ENCODE measurements at regions not wholly inside any gene's neighbourhood (a gene's known extent, or its start where the extent isn't known, plus 50 kb on each side); places are given as distances from the start of the nearest gene placed in this dataset.

DNA sequence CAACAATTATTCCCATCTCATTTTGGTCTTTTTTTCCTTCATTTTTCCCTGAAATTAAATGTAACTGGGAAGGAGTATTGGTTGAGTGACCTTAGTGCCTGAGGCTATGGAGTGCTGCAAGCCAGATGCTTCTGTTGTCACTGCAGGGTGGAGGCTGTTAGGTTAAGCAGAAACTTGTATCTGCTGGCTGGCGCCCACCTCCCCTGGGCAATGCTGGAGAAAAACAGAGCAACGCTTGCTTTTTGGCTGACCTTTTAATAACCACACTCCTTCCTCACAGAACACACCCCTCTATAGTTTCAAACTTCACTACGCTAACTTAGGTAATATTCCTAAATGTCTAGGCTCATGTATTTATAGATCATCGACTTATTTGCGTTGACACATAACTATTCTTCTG lies 583.5 kb upstream of the NOVA1 start:
- intact Hi-C loops (cut with DNase I, micrococcal nuclease), result no loop called here
- Histone ChIP-seq H3K36me3 (ENCODE audit: low read depth) (no peaks in the 10 kb centered on the region), H3K9me3 (no peaks in the 10 kb centered on the region), H3K4me3 (no peak overlapping the region), H3K4me1 (ENCODE audit: low read depth) (no peaks in the 10 kb centered on the region)
- no peak for ATAC-seq
- TF ChIP-seq, protein P1, sequence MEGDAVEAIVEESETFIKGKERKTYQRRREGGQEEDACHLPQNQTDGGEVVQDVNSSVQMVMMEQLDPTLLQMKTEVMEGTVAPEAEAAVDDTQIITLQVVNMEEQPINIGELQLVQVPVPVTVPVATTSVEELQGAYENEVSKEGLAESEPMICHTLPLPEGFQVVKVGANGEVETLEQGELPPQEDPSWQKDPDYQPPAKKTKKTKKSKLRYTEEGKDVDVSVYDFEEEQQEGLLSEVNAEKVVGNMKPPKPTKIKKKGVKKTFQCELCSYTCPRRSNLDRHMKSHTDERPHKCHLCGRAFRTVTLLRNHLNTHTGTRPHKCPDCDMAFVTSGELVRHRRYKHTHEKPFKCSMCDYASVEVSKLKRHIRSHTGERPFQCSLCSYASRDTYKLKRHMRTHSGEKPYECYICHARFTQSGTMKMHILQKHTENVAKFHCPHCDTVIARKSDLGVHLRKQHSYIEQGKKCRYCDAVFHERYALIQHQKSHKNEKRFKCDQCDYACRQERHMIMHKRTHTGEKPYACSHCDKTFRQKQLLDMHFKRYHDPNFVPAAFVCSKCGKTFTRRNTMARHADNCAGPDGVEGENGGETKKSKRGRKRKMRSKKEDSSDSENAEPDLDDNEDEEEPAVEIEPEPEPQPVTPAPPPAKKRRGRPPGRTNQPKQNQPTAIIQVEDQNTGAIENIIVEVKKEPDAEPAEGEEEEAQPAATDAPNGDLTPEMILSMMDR (IDR thresholded peaks at IDR 0.05), result no peak
- no peak for DNase-seq

DNA sequence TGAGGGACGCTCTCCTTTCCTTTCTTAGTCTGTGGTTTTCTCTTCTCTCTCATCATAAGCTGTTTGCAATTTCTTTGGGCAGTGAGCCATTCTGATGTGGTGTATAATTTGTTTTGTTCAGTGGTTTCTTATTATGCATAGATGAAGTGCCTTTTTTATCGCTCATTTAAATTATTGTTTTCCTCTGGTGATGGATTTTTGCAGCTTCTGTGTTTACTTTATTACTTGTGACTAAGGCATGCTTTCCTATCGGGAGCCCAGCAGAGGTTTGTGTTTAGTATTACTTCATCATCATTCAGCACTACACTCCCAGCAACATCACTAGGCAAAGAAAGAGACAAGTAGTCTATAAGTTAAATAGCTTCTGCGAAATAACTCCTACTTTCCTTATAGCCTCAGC lies 586.6 kb upstream of the NOVA1 start:
- TF ChIP-seq, protein P1 (IDR thresholded peaks at IDR 0.05), result no peak
- no peak for ATAC-seq
- Histone ChIP-seq H3K9me3 (no peaks in the 10 kb centered on the region), H3K36me3 (ENCODE audit: low read depth) (no peaks in the 10 kb centered on the region), H3K4me3 (no peak overlapping the region), H3K4me1 (ENCODE audit: low read depth) (no peaks in the 10 kb centered on the region)
- no peak for DNase-seq
- intact Hi-C loops (cut with DNase I, micrococcal nuclease), result no loop called here

DNA sequence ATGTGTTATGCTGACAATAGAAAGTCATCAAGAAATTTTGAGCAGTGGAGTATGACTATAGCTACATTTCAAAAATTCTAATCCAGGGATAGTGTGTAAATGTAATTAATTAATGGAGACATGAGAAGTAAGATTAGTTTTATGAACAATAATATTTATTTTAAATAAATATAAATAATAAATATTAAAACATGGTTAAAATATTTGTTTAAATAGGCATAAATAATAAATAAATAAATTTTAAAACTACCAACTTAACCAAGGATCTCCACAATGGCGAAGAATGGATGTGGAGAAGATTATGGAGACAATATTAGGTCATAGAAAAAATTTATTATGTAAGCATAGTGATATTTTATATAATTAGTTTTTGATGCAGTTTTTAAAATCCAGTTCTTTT lies 588.2 kb upstream of the NOVA1 start:
- TF ChIP-seq, protein P1 (IDR thresholded peaks at IDR 0.05), result no peak
- DNase-seq (no peak), ATAC-seq (no peak)
- H3K4me1 ChIP-seq (ENCODE audit: low read depth), result no peaks in the 10 kb centered on the region
- intact Hi-C loops (cut with DNase I, micrococcal nuclease), result no loop called here
- no peaks in the 10 kb centered on the region for H3K36me3 ChIP-seq (ENCODE audit: low read depth)
- no peak overlapping the region for H3K4me3 ChIP-seq
- no peaks in the 10 kb centered on the region for H3K9me3 ChIP-seq

- ATAC-seq (no peak), DNase-seq (no peak)
- intact Hi-C loops (cut with DNase I, micrococcal nuclease), result no loop called here
These were observed 589.3 kb upstream of the NOVA1 start for GRCh38 chr14:27187136-27187535.

GRCh38 chr14:27190296-27190695 lies 592.5 kb upstream of the NOVA1 start:
- H3K4me3 ChIP-seq, result no peak overlapping the region
- no peak for ATAC-seq
- TF ChIP-seq, protein P1 (IDR thresholded peaks at IDR 0.05), result no peak
- no peaks in the 10 kb centered on the region for H3K36me3 ChIP-seq (ENCODE audit: low read depth)
- no peaks in the 10 kb centered on the region for H3K4me1 ChIP-seq (ENCODE audit: low read depth)
- no peaks in the 10 kb centered on the region for H3K9me3 ChIP-seq
- intact Hi-C loops (cut with DNase I, micrococcal nuclease), result no loop called here
- DNase-seq, result no peak

More at GRCh38 chr14:27187136-27187535, 589.3 kb upstream of the NOVA1 start:
- H3K9me3 ChIP-seq, result no peaks in the 10 kb centered on the region
- TF ChIP-seq, protein P1 (IDR thresholded peaks at IDR 0.05), result no peak
- no peaks in the 10 kb centered on the region for H3K36me3 ChIP-seq (ENCODE audit: low read depth)
- no peaks in the 10 kb centered on the region for H3K4me1 ChIP-seq (ENCODE audit: low read depth)
- no peak overlapping the region for H3K4me3 ChIP-seq

DNA sequence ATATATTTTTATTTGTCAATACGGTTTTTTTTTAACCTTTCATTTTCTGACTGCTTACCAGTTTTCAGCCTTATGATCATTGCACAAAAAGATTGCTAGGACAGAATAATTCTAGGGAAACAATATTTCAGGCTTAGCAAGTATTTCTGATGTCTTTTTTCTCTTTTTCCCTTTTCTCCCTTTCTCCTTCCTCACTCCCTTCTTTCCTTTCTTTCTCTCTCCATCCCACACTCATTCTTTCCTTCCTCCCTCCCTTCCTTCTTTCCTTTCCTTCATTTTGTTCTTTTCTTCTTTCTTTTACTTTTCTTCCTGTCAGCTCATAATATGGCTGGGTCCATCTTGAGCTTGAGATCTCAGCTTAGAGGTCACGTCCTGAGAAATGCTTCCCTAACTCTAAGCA lies 601.4 kb upstream of the NOVA1 start:
- no peak for ATAC-seq
- Histone ChIP-seq H3K4me3 (no peak overlapping the region), H3K4me1 (ENCODE audit: low read depth) (no peaks in the 10 kb centered on the region), H3K36me3 (ENCODE audit: low read depth) (no peaks in the 10 kb centered on the region), H3K9me3 (no peaks in the 10 kb centered on the region)
- intact Hi-C loops (cut with DNase I, micrococcal nuclease), result no loop called here
- TF ChIP-seq, protein P1 (IDR thresholded peaks at IDR 0.05), result no peak
- DNase-seq, result no peak
